Neural progenitor cell (in vitro differentiated cells): ENCODE measurements at regions not wholly inside any gene's neighbourhood (a gene's known extent, or its start where the extent isn't known, plus 50 kb on each side); places are given as distances from the start of the nearest gene placed in this dataset.
"Not testable (repeated sequence)": the region's sequence is repeated elsewhere in the genome, so short reads cannot be mapped to it uniquely, and the experiment has no call there.

Experiments used
- CTCF ChIP-seq: fragments of 200-600 bp; sonication (generic); IDR thresholded peaks from 2 replicates; pipeline ENCODE4 v1.5.1; 2017; ENCODE audit warnings: antibody characterized with exemption, mild to moderate bottlenecking
- EZH2 ChIP-seq: fragments of 200-600 bp; sonication (generic); IDR thresholded peaks from 2 replicates; pipeline ENCODE4 v1.6.1; 2017; ENCODE audit warnings: antibody characterized with exemption, mild to moderate bottlenecking, moderate library complexity

- not testable (repeated sequence) for TF ChIP-seq CTCF, EZH2
Measured at GRCh38 chr21:25155020-25155419, 452.3 kb downstream of the MRPL39 start.
